Inferior parietal cortex (tissue), 1 donor: ENCODE measurements at regions not wholly inside any gene's neighbourhood (a gene's known extent, or its start where the extent isn't known, plus 50 kb on each side); places are given as distances from the start of the nearest gene placed in this dataset.
A peak's percentile ranks its signal among the peaks of the same experiment; 100 is the strongest.

Source experiments
- DNase-seq: peaks from one replicate; pipeline ENCODE4 v3.0.0-alpha.2; 2016; ENCODE audit errors: extremely low spot score

DNA sequence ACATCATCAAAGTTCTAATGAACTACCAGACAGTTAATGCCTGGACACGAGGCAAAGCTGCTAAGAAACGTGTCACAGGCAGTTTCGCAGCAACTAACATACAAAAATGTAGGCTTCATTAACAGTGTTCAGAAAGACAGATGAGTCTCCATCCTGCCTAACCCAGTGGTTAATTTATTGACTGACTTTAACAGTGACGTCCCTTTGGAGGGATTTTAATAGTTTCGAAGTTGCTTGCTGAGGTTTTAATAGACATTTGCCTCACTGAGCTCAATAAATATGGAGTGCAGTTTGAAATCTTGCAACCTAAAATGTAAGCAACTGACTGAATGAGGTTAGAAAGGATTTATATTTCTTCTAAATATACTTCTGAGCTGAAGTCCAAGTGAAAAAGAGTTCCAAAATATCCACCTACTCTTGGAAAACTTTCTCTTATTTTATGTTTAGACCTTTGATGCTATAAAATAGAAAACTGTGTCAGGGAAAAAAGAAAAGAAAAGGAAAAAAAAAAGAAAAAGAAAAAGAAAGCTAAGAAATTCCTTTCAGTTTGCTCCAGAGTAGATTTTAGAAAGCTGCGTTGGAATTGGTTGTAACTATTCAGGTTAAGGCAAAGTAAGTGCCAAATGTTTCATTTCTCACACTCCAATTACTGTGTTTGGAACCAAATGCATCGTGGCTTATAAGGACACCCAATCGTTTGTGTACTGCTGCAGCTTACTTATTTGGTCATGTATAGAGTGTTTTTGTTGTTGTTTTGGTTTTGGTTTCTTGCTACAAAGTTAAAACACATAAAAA lies 2016.6 kb downstream of the MAT2B start:
- DNase-seq: peak; percentile 24

DNA sequence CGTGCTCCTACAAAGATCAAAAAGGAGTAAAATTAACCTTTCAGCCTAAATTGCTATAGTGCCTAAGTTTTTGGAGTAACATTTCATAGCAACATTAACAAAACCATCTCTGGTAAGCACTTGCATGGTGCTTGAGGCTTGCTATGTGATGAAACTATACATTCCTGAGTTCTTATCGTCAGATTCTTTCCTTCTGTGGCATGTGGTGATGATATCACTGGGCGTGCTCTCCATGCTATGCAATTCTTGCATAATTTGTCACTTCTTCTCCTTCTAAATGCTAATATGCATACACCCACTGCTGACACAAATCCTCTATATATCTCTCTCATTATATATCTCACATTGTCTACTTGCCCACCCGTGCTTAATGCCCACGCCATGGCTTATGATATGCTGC lies 2019.9 kb downstream of the MAT2B start:
- peak; percentile 4 for DNase-seq

- no peak for DNase-seq
Measured at GRCh38 chr5:165526357-165526756, 2020.9 kb downstream of the MAT2B start.

- no peak for DNase-seq
Measured at GRCh38 chr5:165527577-165527976, 2022.2 kb downstream of the MAT2B start.

GRCh38 chr5:165538065-165538464 lies 2032.6 kb downstream of the MAT2B start:
- no peak for DNase-seq

- no peak for DNase-seq
Measured at GRCh38 chr5:165559645-165560044, 2054.2 kb downstream of the MAT2B start.

GRCh38 chr5:165560648-165561047 lies 2055.2 kb downstream of the MAT2B start:
- DNase-seq: peak; percentile 51

DNA sequence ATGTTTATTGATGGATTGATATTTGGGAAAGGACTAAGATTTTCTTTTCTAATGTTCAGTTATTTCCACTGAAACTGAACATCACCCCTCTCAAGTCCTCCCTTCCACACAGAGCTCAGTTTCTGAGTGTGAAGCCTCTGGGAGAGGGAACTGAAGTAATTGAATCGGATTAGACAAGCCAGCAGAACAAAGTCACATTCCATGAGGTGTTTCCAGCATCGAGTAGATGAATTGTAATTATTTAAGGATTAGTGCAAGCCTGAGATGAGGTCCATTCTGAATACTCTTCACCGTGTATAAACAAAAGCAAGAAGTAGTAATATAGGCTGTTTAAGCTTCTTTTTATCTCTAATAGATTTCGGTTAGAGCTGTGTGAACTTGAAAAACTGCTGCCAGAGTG lies 2060.5 kb downstream of the MAT2B start:
- DNase-seq: no peak

- no peak for DNase-seq
Measured at GRCh38 chr5:165569551-165569950, 2064.1 kb downstream of the MAT2B start.

DNA sequence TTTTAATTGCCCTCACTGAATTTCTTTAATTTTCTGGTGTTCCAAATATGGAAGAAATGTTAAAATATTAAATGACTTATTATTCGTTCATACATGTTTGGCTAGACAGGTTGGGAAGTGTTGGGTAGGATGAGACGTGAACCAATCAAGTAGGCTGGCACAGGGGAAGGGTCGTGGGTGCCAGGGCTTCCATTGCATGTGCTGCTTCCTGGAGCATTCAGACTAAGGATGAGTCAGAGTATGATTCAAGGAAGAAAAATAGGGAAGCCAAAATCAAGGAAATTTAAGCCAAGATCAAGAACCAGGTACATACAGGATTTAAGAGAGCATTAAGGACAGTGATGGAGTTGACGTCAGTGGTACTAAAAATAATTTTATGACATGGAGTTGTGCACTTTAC lies 2068.0 kb downstream of the MAT2B start:
- DNase-seq: no peak

- DNase-seq: no peak
Measured at GRCh38 chr5:165574100-165574499, 2068.7 kb downstream of the MAT2B start.

DNA sequence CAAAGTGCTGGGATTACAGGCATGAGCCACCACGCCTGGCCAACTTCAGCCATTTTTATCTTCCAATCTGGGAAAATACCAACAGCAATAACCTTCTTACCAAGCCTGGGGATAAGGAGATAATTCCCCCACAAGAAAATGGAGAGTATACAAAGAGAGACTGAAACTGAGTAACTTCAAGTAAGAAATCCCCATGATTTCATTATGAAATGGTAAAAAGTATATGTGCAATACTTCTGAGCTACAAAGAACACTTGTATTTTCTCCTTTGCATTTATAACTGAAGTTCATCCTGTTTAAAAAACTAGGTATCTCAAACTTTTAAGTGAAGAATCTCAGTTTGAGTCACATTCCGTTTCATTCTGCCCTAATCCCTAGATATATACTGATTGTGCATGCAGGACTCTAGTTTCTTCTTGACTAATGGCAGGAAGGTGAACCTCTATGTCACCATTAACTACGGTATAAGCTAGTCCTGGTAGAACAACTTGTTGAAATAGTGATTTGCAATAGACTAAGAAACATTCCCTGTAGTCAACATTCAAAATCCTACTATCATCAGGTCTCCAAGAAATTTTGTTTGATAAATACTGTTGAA lies 2071.4 kb downstream of the MAT2B start:
- DNase-seq: no peak

DNA sequence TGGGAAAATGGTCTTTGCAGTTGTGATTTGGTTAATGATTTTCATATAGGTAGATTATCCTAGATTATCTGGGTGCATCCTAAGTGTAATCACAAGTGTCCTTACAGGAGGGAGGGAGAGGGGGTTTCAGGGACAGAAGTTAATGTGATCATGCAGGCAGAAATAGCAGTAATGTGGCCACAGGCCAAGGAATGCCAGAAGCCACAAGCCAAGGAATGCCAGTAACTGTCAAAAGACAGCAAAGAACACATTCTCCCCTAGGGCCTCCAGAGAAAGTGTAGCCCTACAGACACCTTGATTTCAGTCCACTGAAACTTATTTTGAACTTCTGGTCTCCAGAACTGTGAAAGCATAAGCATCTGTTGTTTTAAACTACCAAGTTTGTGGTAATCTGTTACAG lies 2074.5 kb downstream of the MAT2B start:
- no peak for DNase-seq

DNA sequence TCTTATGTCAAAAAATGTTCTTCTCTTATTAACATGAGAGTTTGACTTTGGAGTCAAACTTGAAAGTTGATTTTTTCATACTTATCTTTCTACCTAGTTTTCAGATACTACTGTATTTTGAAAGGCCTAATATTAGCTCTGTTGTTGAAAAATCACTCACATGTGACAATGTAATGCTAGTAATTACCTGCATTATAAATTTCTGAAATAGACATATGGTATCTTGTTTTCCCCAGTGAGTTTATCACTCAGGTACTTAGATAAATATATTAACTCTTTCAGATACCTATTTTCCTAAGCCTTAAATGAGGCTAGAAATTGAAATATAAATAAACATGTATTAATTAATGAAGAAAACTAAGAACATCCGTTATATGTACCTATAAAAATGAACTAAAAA lies 2089.3 kb downstream of the MAT2B start:
- no peak for DNase-seq

GRCh38 chr5:165602529-165602928 lies 2097.1 kb downstream of the MAT2B start:
- DNase-seq: no peak

- no peak for DNase-seq
Measured at GRCh38 chr5:165607026-165607425, 2101.6 kb downstream of the MAT2B start.

GRCh38 chr5:165609871-165610270 lies 2104.5 kb downstream of the MAT2B start:
- DNase-seq: no peak

DNA sequence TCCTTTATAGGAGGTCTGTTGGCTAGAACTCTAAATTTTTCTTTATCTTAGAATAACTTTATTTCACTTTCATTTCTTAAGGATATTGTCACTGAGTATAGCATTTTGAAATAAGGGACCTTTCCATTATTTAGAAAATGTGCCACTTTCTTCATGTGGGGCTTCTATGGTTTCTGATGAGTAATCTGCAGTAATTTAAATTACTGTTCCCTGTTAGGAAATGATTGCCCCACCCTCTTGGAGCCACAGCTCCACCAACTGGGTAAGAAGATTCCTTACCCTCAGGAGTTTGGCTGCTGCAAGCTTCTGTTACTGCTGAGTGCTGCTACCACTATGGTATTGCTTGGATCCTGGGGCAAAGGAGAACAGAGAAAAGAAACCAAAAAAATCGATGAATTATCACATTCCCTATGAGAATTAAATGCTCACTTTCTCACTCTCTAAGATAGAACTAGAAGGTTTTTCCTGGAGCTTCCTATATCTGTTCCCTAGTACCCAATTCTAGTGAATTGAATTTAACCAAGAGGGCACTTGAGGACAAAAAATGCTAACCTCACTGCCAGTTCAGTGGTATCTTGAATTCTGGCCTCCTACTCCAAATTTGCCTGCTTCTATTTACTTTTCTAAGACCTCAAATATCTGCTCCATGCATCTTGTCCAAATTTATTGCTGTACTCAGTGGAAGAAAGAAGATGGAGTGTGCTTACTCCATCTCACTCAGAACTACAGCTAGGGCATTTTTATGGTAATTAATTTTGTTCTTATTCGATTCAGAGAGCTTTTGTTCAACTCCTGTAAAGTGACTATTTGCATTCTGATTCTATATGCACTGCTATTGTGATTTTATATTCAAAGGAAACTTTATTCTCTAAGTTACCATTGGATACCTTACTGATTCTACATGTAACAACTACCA lies 2111.3 kb downstream of the MAT2B start:
- DNase-seq: no peak

- no peak for DNase-seq
Measured at GRCh38 chr5:165617491-165617890, 2112.1 kb downstream of the MAT2B start.

DNA sequence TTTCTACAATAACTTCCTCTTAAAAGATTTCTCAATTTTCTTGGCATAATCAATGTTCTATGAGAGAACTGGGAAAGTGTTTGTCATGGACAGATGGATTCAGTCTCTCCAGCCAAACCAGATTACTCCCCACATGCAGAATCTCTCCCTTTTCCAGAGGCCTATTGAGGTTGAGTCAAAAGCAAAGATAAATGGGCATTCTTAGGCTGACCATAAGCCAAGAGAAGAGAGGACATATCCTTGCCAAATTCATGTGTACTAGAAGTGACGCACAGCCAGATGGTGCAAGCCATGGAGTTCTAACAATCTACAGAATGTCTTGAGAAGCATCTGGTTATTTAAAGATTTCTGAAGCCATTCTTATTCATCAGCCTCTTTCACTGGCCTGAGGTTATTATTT lies 2115.0 kb downstream of the MAT2B start:
- DNase-seq: peak; percentile 36

- no peak for DNase-seq
Measured at GRCh38 chr5:165622864-165623536, 2117.6 kb downstream of the MAT2B start.
